ENCODE measurements at regions not wholly inside any gene's neighbourhood (a gene's known extent, or its start where the extent isn't known, plus 50 kb on each side); places are given as distances from the start of the nearest gene placed in this dataset.

- TF ChIP-seq YY1 (IDR thresholded peaks at IDR 0.05; ENCODE audit: insufficient read depth, insufficient read length) = no peak
- TF ChIP-seq SUZ12 (IDR thresholded peaks at IDR 0.05; ENCODE audit: extremely low read depth, insufficient read depth, insufficient read length) = no peak
- no peaks in the 10 kb centered on the region for H3K4me1 ChIP-seq (ENCODE audit: insufficient read depth, insufficient read length)
- H3K27me3 ChIP-seq (ENCODE audit: insufficient read depth, insufficient read length) = no peaks in the 10 kb centered on the region
- no peaks in the 10 kb centered on the region; the same call in 1 of the 2 replicates for H3K9me3 ChIP-seq (ENCODE audit: insufficient read depth, low read length)
- peaks cover 6% of the 10 kb centered on the region for H3K36me3 ChIP-seq (ENCODE audit: insufficient read depth, insufficient read length, low read length)
- no peak overlapping the region for H3K4me3 ChIP-seq (ENCODE audit: insufficient read length, low read depth)
- DNase-seq (ENCODE audit: low read depth, low spot score) = no peak
- no peak overlapping the region for H3K9ac ChIP-seq (ENCODE audit: insufficient read length, low read depth)
Observed at GRCh38 chr10:21265622-21266021, 259.9 kb downstream of the SKIDA1 start.

- H3K36me3 ChIP-seq (ENCODE audit: insufficient read depth, insufficient read length, low read length) = peaks cover 12% of the 10 kb centered on the region
- DNase-seq (ENCODE audit: low read depth, low spot score) = no peak
Observed at GRCh38 chr10:21264271-21264670, 261.2 kb downstream of the SKIDA1 start.

GRCh38 chr10:21263839-21264238, 261.6 kb downstream of the SKIDA1 start:
- TF ChIP-seq YY1 (IDR thresholded peaks at IDR 0.05; ENCODE audit: insufficient read depth, insufficient read length) (no peak), ZNF274 (IDR thresholded peaks at IDR 0.05; ENCODE audit: low read depth, low read length) (no peak), SUZ12 (IDR thresholded peaks at IDR 0.05; ENCODE audit: extremely low read depth, insufficient read depth, insufficient read length) (no peak)
- H3K36me3 ChIP-seq (ENCODE audit: insufficient read depth, insufficient read length, low read length) = peaks cover 12% of the 10 kb centered on the region
- H3K4me3 ChIP-seq (ENCODE audit: insufficient read length, low read depth) = no peak overlapping the region
- H3K27me3 ChIP-seq (ENCODE audit: insufficient read depth, insufficient read length) = no peaks in the 10 kb centered on the region
- no peaks in the 10 kb centered on the region; the same call in 1 of the 2 replicates for H3K9me3 ChIP-seq (ENCODE audit: insufficient read depth, low read length)
- H3K4me1 ChIP-seq (ENCODE audit: insufficient read depth, insufficient read length) = no peaks in the 10 kb centered on the region
- no peak overlapping the region for H3K9ac ChIP-seq (ENCODE audit: insufficient read length, low read depth)
- no peak for DNase-seq (ENCODE audit: low read depth, low spot score)

More at GRCh38 chr10:21264271-21264670, 261.2 kb downstream of the SKIDA1 start:
- H3K4me1 ChIP-seq (ENCODE audit: insufficient read depth, insufficient read length) = no peaks in the 10 kb centered on the region
- H3K9ac ChIP-seq (ENCODE audit: insufficient read length, low read depth) = no peak overlapping the region
- H3K27me3 ChIP-seq (ENCODE audit: insufficient read depth, insufficient read length) = no peaks in the 10 kb centered on the region
- H3K9me3 ChIP-seq (ENCODE audit: insufficient read depth, low read length) = no peaks in the 10 kb centered on the region; the same call in 1 of the 2 replicates
- TF ChIP-seq ZNF274 (IDR thresholded peaks at IDR 0.05; ENCODE audit: low read depth, low read length) = no peak
- TF ChIP-seq SUZ12 (IDR thresholded peaks at IDR 0.05; ENCODE audit: extremely low read depth, insufficient read depth, insufficient read length) = no peak
- no peak for TF ChIP-seq YY1 (IDR thresholded peaks at IDR 0.05; ENCODE audit: insufficient read depth, insufficient read length)
- H3K4me3 ChIP-seq (ENCODE audit: insufficient read length, low read depth) = no peak overlapping the region

GRCh38 chr10:21263263-21263803, 262.1 kb downstream of the SKIDA1 start:
- Histone ChIP-seq H3K27me3 (ENCODE audit: insufficient read depth, insufficient read length) (no peaks in the 10 kb centered on the region), H3K4me1 (ENCODE audit: insufficient read depth, insufficient read length) (no peaks in the 10 kb centered on the region), H3K9me3 (ENCODE audit: insufficient read depth, low read length) (no peaks in the 10 kb centered on the region; the same call in 1 of the 2 replicates), H3K36me3 (ENCODE audit: insufficient read depth, insufficient read length, low read length) (peaks cover 12% of the 10 kb centered on the region), H3K9ac (ENCODE audit: insufficient read length, low read depth) (no peak overlapping the region), H3K4me3 (ENCODE audit: insufficient read length, low read depth) (no peak overlapping the region)
- no peak for DNase-seq (ENCODE audit: low read depth, low spot score)
- TF ChIP-seq ZNF274 (IDR thresholded peaks at IDR 0.05; ENCODE audit: low read depth, low read length) (no peak), YY1 (IDR thresholded peaks at IDR 0.05; ENCODE audit: insufficient read depth, insufficient read length) (no peak)

GRCh38 chr10:21261842-21262294, 263.6 kb downstream of the SKIDA1 start:
- no peaks in the 10 kb centered on the region for H3K4me1 ChIP-seq (ENCODE audit: insufficient read depth, insufficient read length)
- TF ChIP-seq SUZ12 (IDR thresholded peaks at IDR 0.05; ENCODE audit: extremely low read depth, insufficient read depth, insufficient read length) (no peak), YY1 (IDR thresholded peaks at IDR 0.05; ENCODE audit: insufficient read depth, insufficient read length) (no peak), ZNF274 (IDR thresholded peaks at IDR 0.05; ENCODE audit: low read depth, low read length) (no peak)
- peaks cover 5% of the 10 kb centered on the region for H3K36me3 ChIP-seq (ENCODE audit: insufficient read depth, insufficient read length, low read length)
- H3K27me3 ChIP-seq (ENCODE audit: insufficient read depth, insufficient read length) = no peaks in the 10 kb centered on the region
- DNase-seq (ENCODE audit: low read depth, low spot score) = no peak
- no peaks in the 10 kb centered on the region; the same call in 1 of the 2 replicates for H3K9me3 ChIP-seq (ENCODE audit: insufficient read depth, low read length)
- no peak overlapping the region for H3K9ac ChIP-seq (ENCODE audit: insufficient read length, low read depth)
- no peak overlapping the region for H3K4me3 ChIP-seq (ENCODE audit: insufficient read length, low read depth)

- H3K4me1 ChIP-seq (ENCODE audit: insufficient read depth, insufficient read length) = no peaks in the 10 kb centered on the region
- no peak overlapping the region for H3K4me3 ChIP-seq (ENCODE audit: insufficient read length, low read depth)
- H3K9me3 ChIP-seq (ENCODE audit: insufficient read depth, low read length) = no peaks in the 10 kb centered on the region; the same call in 1 of the 2 replicates
- H3K27me3 ChIP-seq (ENCODE audit: insufficient read depth, insufficient read length) = no peaks in the 10 kb centered on the region
- no peak overlapping the region for H3K9ac ChIP-seq (ENCODE audit: insufficient read length, low read depth)
- no peak for TF ChIP-seq YY1 (IDR thresholded peaks at IDR 0.05; ENCODE audit: insufficient read depth, insufficient read length)
- no peak for TF ChIP-seq SUZ12 (IDR thresholded peaks at IDR 0.05; ENCODE audit: extremely low read depth, insufficient read depth, insufficient read length)
- no peak for TF ChIP-seq ZNF274 (IDR thresholded peaks at IDR 0.05; ENCODE audit: low read depth, low read length)
- no peak for DNase-seq (ENCODE audit: low read depth, low spot score)
- peaks cover 5% of the 10 kb centered on the region for H3K36me3 ChIP-seq (ENCODE audit: insufficient read depth, insufficient read length, low read length)
Observed at GRCh38 chr10:21260506-21261149, 264.9 kb downstream of the SKIDA1 start.

GRCh38 chr10:21260066-21260465, 265.4 kb downstream of the SKIDA1 start:
- TF ChIP-seq ZNF274 (IDR thresholded peaks at IDR 0.05; ENCODE audit: low read depth, low read length) (no peak), SUZ12 (IDR thresholded peaks at IDR 0.05; ENCODE audit: extremely low read depth, insufficient read depth, insufficient read length) (no peak), YY1 (IDR thresholded peaks at IDR 0.05; ENCODE audit: insufficient read depth, insufficient read length) (no peak)
- H3K9ac ChIP-seq (ENCODE audit: insufficient read length, low read depth) = no peak overlapping the region
- no peak for DNase-seq (ENCODE audit: low read depth, low spot score)
- peaks cover 5% of the 10 kb centered on the region for H3K36me3 ChIP-seq (ENCODE audit: insufficient read depth, insufficient read length, low read length)
- H3K4me3 ChIP-seq (ENCODE audit: insufficient read length, low read depth) = no peak overlapping the region
- no peaks in the 10 kb centered on the region for H3K9me3 ChIP-seq (ENCODE audit: insufficient read depth, low read length)
- no peaks in the 10 kb centered on the region for H3K27me3 ChIP-seq (ENCODE audit: insufficient read depth, insufficient read length)
- no peaks in the 10 kb centered on the region for H3K4me1 ChIP-seq (ENCODE audit: insufficient read depth, insufficient read length)

Measured in NT2/D1 (cell line).